ENCODE measurements at regions not wholly inside any gene's neighbourhood (a gene's known extent, or its start where the extent isn't known, plus 50 kb on each side); places are given as distances from the start of the nearest gene placed in this dataset.
A peak's percentile ranks its signal among the peaks of the same experiment; 100 is the strongest.

DNA sequence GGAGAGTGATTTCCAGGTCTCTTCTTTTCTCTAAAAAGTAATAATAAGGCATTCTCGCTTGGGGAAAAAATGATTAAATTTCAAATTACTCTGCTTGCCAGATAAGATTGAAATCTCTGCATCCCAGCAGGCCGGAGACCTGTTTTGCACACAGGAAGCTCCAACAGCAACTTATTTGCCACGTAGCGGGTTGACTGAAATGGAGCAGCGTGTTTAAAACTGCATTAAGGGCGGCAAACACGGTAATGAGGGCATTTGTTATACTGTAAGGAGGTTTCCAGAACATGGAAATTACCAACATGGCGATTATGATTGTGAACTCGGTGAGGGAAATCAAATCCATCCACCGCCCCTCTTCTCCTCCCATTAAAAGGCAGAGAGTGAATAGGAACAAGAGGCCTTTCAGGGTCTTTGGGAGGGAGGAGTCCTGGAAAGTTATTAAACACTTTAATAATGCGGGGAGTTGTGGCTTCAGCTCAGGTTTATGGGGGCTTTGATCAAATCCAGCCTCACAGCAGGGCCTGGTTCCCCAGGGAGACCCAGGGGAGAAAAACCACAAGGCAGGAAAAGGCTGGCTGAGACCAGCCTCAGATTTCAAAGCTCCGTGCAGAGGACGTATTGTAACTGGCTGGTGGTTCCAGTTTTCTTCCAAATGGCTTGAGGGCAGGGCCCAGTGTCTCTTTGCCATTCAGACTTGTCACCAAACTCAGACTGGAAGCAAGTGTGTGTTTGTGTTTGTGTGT lies 242.3 kb downstream of the TLE3 start:
- intact Hi-C loops (cut with DNase I): no loop called here
- DNase-seq: no peak
- 83 to 86% methylated on average over 13 of the region's 13 CpGs for WGBS, 2 donors
- TF ChIP-seq POLR2A (IDR thresholded peaks at IDR 0.05): no peak
- no peak for TF ChIP-seq CTCF (IDR thresholded peaks at IDR 0.05)
- ATAC-seq: no peak
- Histone ChIP-seq H3K4me1 (no peaks in the 10 kb centered on the region), H3K4me3 (no peak overlapping the region), H3K9me3 (no peaks in the 10 kb centered on the region), H3K27me3 (no peaks in the 10 kb centered on the region), H3K27ac (peak overlapping the region in 3 of 4 donors; percentile 33 to 71 (median 58)), H3K36me3 (replicated peaks in 1 of 2; ENCODE audit: insufficient read depth in 1 of 2, low read depth in 2 of 2) (no peaks in the 10 kb centered on the region)

GRCh38 chr15:69857250-69857649 lies 240.5 kb downstream of the TLE3 start:
- TF ChIP-seq POLR2A (IDR thresholded peaks at IDR 0.05) (no peak), CTCF (IDR thresholded peaks at IDR 0.05) (no peak)
- DNase-seq (no peak), ATAC-seq (no peak)
- Histone ChIP-seq H3K36me3 (replicated peaks in 1 of 2; ENCODE audit: insufficient read depth in 1 of 2, low read depth in 2 of 2) (no peaks in the 10 kb centered on the region), H3K9me3 (no peaks in the 10 kb centered on the region), H3K4me1 (no peaks in the 10 kb centered on the region), H3K27me3 (no peaks in the 10 kb centered on the region), H3K27ac (no peak overlapping the region), H3K4me3 (no peak overlapping the region)
- intact Hi-C loops (cut with DNase I): no loop called here
- WGBS, 2 donors: 85 to 90% methylated on average over 6 of the region's 6 CpGs

DNA sequence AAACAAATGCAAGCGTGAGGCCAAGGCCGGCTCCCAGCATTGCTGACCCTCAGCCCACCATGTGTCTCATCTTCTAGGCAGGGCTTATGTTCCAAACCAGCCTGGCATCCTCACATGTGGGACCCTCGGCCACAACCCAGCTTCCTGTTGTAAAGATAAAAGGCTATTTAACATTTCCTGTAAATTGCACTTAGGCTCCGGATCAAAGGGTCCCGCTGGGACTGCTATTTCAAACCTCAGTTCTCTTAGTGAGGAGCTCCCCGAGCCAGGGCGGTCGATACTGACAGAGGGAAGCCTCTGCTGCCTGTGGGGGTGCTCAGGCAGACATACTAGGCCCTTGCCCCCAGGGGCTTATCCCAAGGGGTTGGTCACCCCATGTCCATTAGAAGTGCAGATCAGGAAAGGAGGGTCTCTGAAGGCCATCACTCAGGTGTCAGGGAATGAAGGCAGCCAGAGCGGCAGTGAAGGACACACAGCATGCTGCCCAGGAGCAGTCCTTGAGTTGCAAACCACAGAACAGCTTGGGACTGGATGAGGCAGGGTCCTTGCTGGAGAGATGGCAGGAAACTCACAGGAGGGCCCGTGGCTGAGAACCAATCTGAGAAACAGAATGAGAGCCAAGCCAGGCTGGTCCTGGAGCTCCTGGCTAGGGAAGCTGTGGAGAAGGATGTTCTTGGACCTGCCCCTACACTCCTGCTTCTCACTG lies 239.9 kb downstream of the TLE3 start:
- WGBS, 2 donors: 77 to 80% methylated on average over 8 to 10 of the region's 10 CpGs
- intact Hi-C loops (cut with DNase I): no loop called here
- Histone ChIP-seq H3K4me3 (no peak overlapping the region), H3K27me3 (no peaks in the 10 kb centered on the region), H3K36me3 (replicated peaks in 1 of 2; ENCODE audit: insufficient read depth in 1 of 2, low read depth in 2 of 2) (no peaks in the 10 kb centered on the region), H3K27ac (no peak overlapping the region), H3K4me1 (no peaks in the 10 kb centered on the region), H3K9me3 (no peaks in the 10 kb centered on the region)
- no peak for ATAC-seq
- no peak for DNase-seq
- TF ChIP-seq CTCF (IDR thresholded peaks at IDR 0.05) (no peak), POLR2A (IDR thresholded peaks at IDR 0.05) (no peak)

DNA sequence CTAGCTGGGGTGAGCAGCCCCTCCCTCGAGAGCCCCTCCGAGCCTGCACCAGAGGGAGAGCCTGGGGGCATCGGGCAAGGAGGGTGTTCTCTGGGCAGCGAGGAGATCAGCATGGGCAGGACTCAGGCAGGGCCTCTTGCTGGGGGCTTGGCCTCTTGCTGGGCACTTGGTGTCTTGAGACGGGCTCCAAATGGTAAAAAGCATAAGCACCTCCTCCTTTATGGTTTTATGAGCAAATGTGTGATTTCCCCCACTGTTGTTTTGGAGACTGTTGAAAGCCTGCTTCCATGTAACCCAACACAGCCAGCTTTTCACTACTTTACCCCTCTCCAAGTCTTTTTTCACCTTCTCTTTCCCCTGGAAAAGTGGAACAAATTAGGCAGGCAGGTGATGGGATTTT lies 239.3 kb downstream of the TLE3 start:
- Histone ChIP-seq H3K27me3 (no peaks in the 10 kb centered on the region), H3K36me3 (replicated peaks in 1 of 2; ENCODE audit: insufficient read depth in 1 of 2, low read depth in 2 of 2) (no peaks in the 10 kb centered on the region), H3K27ac (no peak overlapping the region), H3K9me3 (no peaks in the 10 kb centered on the region), H3K4me3 (no peak overlapping the region), H3K4me1 (no peaks in the 10 kb centered on the region)
- no peak for DNase-seq
- no peak for ATAC-seq
- intact Hi-C loops (cut with DNase I): no loop called here
- TF ChIP-seq POLR2A (IDR thresholded peaks at IDR 0.05) (no peak), CTCF (IDR thresholded peaks at IDR 0.05) (no peak)
- WGBS, 2 donors: 98 to 100% methylated on average over 1 to 4 of the region's 5 CpGs
